NOMO-1 treated with DMSO at 0.1 percent for 48 hours (cell line): ENCODE measurements at regions not wholly inside any gene's neighbourhood (a gene's known extent, or its start where the extent isn't known, plus 50 kb on each side); places are given as distances from the start of the nearest gene placed in this dataset.

Experiments
- DNase-seq: peaks from one replicate; lab custom pipeline; 2025; ENCODE audit not compliant: unreplicated experiment; lab: John Stamatoyannopoulos, UW

- no peak for DNase-seq
Observed at GRCh38 chr4:41388080-41388479, 131.4 kb downstream of the UCHL1 start.

GRCh38 chr4:41389356-41389755 lies 132.6 kb downstream of the UCHL1 start:
- DNase-seq: no peak

- no peak for DNase-seq
Observed at GRCh38 chr4:41390661-41391060, 133.9 kb downstream of the UCHL1 start.

GRCh38 chr4:41391271-41391670 lies 134.5 kb downstream of the UCHL1 start:
- DNase-seq: no peak

DNA sequence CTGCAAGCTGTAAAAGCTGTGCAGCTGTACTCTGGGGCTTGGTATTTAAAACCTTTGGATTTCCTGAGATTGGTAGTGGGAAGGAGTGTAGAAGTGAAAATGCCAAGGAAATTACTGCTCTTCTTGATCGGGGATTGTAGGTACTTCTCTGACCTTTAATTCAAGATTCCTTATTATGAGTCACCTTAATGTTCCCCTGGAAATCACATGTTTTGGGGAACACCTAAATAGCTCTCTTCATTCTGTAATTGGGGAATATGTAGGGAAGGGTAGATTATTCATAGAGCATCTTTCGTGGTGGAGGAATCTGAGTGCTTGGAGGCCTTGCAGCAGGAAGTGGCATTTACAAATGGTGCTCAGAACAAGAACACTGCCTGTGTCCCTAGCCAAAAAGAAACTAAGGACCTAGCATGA lies 137.8 kb downstream of the UCHL1 start:
- no peak for DNase-seq

DNA sequence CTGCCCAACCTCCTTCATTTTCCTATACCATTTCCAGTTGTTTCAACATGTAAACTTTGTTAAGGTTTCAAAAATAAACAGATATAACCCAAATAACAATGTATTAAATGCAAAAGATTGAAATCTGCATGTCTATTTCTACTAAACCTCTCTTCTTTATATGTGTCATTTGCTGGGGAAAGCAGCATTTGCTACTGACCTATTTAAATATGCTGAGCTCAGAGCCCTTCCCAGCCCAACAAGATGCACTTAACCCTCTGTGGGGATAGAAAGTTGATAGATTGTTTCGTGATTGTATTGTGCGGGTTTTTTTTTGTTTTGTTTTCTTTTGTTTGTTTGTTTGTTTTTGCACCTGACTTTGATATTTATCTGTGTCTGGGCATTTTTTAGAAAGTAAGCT lies 139.5 kb downstream of the UCHL1 start:
- no peak for DNase-seq

GRCh38 chr4:41396869-41397268 lies 140.1 kb downstream of the UCHL1 start:
- no peak for DNase-seq

- DNase-seq: no peak
Observed at GRCh38 chr4:41399231-41399630, 138.7 kb upstream of the LIMCH1 start.

- DNase-seq: no peak
Observed at GRCh38 chr4:41400296-41400695, 137.7 kb upstream of the LIMCH1 start.

- no peak for DNase-seq
Observed at GRCh38 chr4:41405464-41406112, 132.4 kb upstream of the LIMCH1 start.

GRCh38 chr4:41406113-41406516 lies 131.8 kb upstream of the LIMCH1 start:
- no peak for DNase-seq

DNA sequence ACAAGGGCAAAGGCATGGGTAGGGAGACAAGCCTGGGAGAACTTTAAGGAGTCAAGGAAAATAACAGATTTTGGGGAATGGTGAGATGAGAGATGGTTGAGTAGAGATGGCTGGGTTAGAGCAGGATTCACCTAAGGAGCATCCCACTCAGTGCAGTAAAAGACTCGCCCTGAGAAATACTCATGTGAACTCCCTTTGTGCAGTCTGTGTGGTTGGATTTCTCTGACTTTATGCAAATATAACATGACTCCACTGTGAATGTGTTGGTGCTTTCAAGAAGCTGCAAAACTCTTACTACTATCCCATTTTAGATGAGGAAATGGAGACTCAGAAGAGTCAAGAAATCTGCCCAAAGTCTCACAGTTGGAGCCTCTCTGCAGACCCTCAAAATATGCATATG lies 129.8 kb upstream of the LIMCH1 start:
- DNase-seq: no peak

DNA sequence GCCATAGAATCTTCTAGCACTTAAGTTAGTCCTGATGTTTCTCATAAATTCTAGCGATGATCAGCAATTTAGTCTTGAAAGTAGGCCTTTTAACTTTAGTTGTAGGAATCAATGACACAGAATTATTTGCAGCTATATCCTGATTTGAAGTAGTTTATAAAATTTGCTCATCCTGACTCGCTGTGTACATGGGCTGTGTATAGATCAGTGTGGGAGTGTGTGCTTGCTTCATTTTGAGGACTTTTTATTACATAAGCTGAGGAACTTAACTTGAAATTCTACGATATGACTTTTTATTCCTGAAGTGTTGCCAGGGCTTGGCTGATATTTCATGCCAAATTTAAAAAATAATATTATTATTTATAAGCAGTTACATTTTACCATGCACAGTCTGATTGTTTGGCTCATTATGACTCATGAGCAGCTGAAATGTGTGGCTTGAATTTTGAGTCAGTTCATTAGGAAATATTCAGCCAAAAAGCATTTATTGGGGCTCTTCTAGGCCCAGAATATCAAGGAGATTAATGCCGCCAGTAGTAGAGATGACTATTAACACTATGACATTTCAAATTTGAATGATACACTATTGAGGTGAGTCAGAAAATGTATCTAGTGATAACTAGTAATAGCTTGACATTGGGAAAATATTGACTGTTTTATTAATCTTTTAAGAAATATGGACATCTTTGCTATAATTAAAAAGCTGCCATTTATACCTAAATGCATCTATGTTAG lies 128.9 kb upstream of the LIMCH1 start:
- DNase-seq: no peak

- DNase-seq: no peak
Observed at GRCh38 chr4:41409594-41409895, 128.4 kb upstream of the LIMCH1 start.

GRCh38 chr4:41410049-41410448 lies 127.9 kb upstream of the LIMCH1 start:
- DNase-seq: no peak

GRCh38 chr4:41413670-41414411 lies 124.1 kb upstream of the LIMCH1 start:
- peak; percentile 86 for DNase-seq

GRCh38 chr4:41414412-41414779 lies 123.6 kb upstream of the LIMCH1 start:
- DNase-seq: no peak

GRCh38 chr4:41418444-41418843 lies 119.5 kb upstream of the LIMCH1 start:
- no peak for DNase-seq

GRCh38 chr4:41420541-41420940 lies 117.4 kb upstream of the LIMCH1 start:
- no peak for DNase-seq

DNA sequence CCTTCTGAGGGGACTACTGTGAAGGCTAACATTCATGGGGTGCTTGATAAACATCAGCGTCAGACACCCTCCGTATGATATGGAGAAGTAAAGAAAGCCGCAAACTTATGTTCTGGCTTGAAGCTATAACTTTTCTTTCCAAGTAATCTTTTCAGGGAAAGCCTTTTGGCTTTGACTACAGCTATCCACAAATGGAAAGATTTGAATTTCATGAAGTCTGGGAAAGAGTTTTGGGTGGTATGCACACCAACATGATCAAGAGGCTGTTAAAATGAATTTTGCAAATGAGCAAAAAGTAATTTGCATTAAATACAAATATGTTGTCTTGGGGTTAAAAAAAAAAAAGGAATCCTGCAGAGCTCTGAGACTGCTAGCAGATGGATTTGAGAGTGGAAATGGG lies 114.8 kb upstream of the LIMCH1 start:
- no peak for DNase-seq

- DNase-seq: no peak
Observed at GRCh38 chr4:41424522-41424921, 113.4 kb upstream of the LIMCH1 start.

DNA sequence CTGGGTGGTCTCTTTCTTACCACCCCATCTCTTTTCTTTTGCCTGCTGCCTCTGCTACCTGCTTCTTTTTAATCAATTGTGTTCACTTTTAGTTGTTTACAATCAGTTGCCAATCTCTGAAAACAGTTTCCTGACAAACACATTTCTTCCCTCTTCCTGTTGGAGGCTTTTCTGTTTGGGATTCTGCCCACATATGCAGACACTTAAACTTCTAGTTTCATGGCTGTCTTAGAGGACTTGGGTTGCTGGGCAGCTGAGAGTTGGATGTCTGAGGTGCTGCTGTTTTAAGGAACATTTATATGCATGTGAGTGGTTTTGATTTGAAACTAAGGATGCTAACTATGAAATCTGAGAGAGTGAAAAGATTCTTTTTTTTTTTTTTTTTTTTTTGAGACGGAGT lies 112.3 kb upstream of the LIMCH1 start:
- no peak for DNase-seq
